HCT116 (cell line): ENCODE measurements at regions not wholly inside any gene's neighbourhood (a gene's known extent, or its start where the extent isn't known, plus 50 kb on each side); places are given as distances from the start of the nearest gene placed in this dataset.

Source experiments
- ATAC-seq: fragments of 200-7000 bp; cut with Tn5 transposase; 2 replicates; pipeline ENCODE4 v1.9.1; 2020; ENCODE audit warnings: mild to moderate bottlenecking, moderate library complexity
- BruUV-seq: library from RNA; stranded (reverse); fragments of 400-500 nt; replicated peaks from 2 replicates; lab custom pipeline; 2021; lab: Mats Ljungman, UMichigan
- CTCF ChIA-PET: fragments of 300-600 bp; sonication (Branson Sonifier 250); formaldehyde crosslinking; loops from one replicate; lab custom pipeline; 2021; ENCODE audit warnings: antibody characterized with exemption; lab: Charles Lee
- POLR2A ChIA-PET: fragments of 300-600, 350-600 bp; sonication (Branson Sonifier 250); formaldehyde crosslinking; loops from one replicate; lab custom pipeline; 2021; ENCODE audit warnings: antibody characterized with exemption; lab: Charles Lee
- RAD21 ChIA-PET, 2 experiments: fragments of 300-600 bp; sonication (Branson Sonifier 250); formaldehyde crosslinking; loops; one replicate each; lab custom pipeline; 2023; ENCODE audit warnings: low total read pairs in 2 of 2; ENCODE audit not compliant: uncharacterized antibody in 2 of 2, unreplicated experiment in 2 of 2, low non-redundant PET in 1 of 2; lab: Charles Lee
- DNase-seq: peaks from one replicate; pipeline ENCODE4 v3.0.0-alpha.2; 2010; ENCODE audit warnings: low read depth, low spot score
- H2AFZ ChIP-seq: fragments of 200-600 bp; shearing (Covaris generic), sonication (generic); 2 replicates; pipeline ENCODE4 v1.6.1; 2017; ENCODE audit warnings: low read depth, mixed run types, mixed read lengths, antibody characterized with exemption, low read length; ENCODE audit not compliant: poor library complexity, severe bottlenecking
- H3K27ac ChIP-seq: 2 replicates; pipeline ENCODE4 v1.5.1; 2012; ENCODE audit warnings: low read depth, low read length
- H3K27me3 ChIP-seq: fragments of 200-600 bp; sonication (generic); 2 replicates; pipeline ENCODE4 v1.6.1; 2016; ENCODE audit warnings: mixed run types, low read length, mixed read lengths; ENCODE audit not compliant: insufficient read depth
- H3K36me3 ChIP-seq, 2 experiments: fragments of 200-500 bp in 1 of 2; fragments of 200-600 bp in 1 of 2; sonication (Bioruptor generic) in 1 of 2; sonication (generic) in 1 of 2; 2 replicates each; pipeline versions ENCODE4 v1.5.1 to v1.6.1; 2014 to 2016; ENCODE audit warnings: low read length in 2 of 2, inconsistent platforms in 1 of 2, mixed read lengths in 1 of 2, mixed run types in 1 of 2; ENCODE audit not compliant: insufficient read depth in 2 of 2, control insufficient read depth in 1 of 2
- H3K4me1 ChIP-seq, 2 experiments: fragments of 200-600 bp in 1 of 2; sonication (generic) in 1 of 2; 2 replicates each; pipeline versions ENCODE4 v1.5.1 to v1.6.1; 2012 to 2017; ENCODE audit warnings: low read length in 2 of 2, inconsistent platforms in 1 of 2, mild to moderate bottlenecking in 1 of 2, mixed read lengths in 1 of 2, mixed run types in 1 of 2, moderate library complexity in 1 of 2; ENCODE audit not compliant: insufficient read depth in 2 of 2, control insufficient read depth in 1 of 2
- H3K4me2 ChIP-seq: fragments of 200-600 bp; sonication (generic); 2 replicates; pipeline ENCODE4 v1.6.1; 2017; ENCODE audit warnings: mixed run types, low read length, mixed read lengths
- H3K4me3 ChIP-seq, 2 experiments: fragments of 200-600 bp in 1 of 2; sonication (generic) in 1 of 2; replicated peaks in 1 of 2; 2 replicates each; pipeline ENCODE4 v1.5.1; 2011 to 2016; ENCODE audit warnings: low read length in 2 of 2, control low read depth in 1 of 2, low read depth in 1 of 2, mild to moderate bottlenecking in 1 of 2, mixed read lengths in 1 of 2, mixed run types in 1 of 2
- H3K79me2 ChIP-seq: fragments of 200-600 bp; sonication (generic); 2 replicates; pipeline ENCODE4 v1.6.1; 2017; ENCODE audit warnings: mild to moderate bottlenecking, mixed run types, low read length, moderate library complexity, mixed read lengths; ENCODE audit not compliant: insufficient read depth
- H3K9ac ChIP-seq: fragments of 200-600 bp; sonication (generic); 2 replicates; pipeline ENCODE4 v1.6.1; 2016; ENCODE audit warnings: low read length, mixed read lengths
- H3K9me2 ChIP-seq: fragments of 200-600 bp; sonication (generic), shearing (Covaris generic); 2 replicates; pipeline ENCODE4 v1.6.1; 2017; ENCODE audit warnings: mixed run types, mild to moderate bottlenecking, moderate library complexity; ENCODE audit not compliant: insufficient read depth
- H3K9me3 ChIP-seq, 2 experiments: fragments of 200-500 bp in 1 of 2; fragments of 200-600 bp in 1 of 2; sonication (Bioruptor generic) in 1 of 2; sonication (generic) in 1 of 2; 2 replicates each; pipeline ENCODE4 v1.6.1; 2014 to 2017; ENCODE audit warnings: low read length in 2 of 2, mixed read lengths in 2 of 2, inconsistent platforms in 1 of 2, low read depth in 1 of 2, mild to moderate bottlenecking in 1 of 2, mixed run types in 1 of 2, moderate library complexity in 1 of 2; ENCODE audit not compliant: control insufficient read depth in 1 of 2, insufficient read depth in 1 of 2
- H4K20me1 ChIP-seq: fragments of 200-600 bp; sonication (generic), shearing (Covaris generic); 2 replicates; pipeline ENCODE4 v1.6.1; 2017; ENCODE audit warnings: mixed run types, mild to moderate bottlenecking, moderate library complexity; ENCODE audit not compliant: insufficient read depth
- ATF3 ChIP-seq: IDR thresholded peaks from 2 replicates; pipeline ENCODE4 v1.6.1; 2012
- CBX3 ChIP-seq: IDR thresholded peaks from 2 replicates; pipeline ENCODE4 v1.6.1; 2012; ENCODE audit warnings: low read depth
- CEBPB ChIP-seq: IDR thresholded peaks from 2 replicates; pipeline ENCODE4 v1.6.1; 2012; ENCODE audit warnings: low read depth
- EGR1 ChIP-seq: IDR thresholded peaks from 2 replicates; pipeline ENCODE4 v1.6.1; 2012; ENCODE audit warnings: low read depth
- ELF1 ChIP-seq: IDR thresholded peaks from 2 replicates; pipeline ENCODE4 v1.6.1; 2012; ENCODE audit warnings: low read depth, borderline replicate concordance
- EZH2 ChIP-seq: fragments of 200-600 bp; sonication (generic); IDR thresholded peaks from 2 replicates; pipeline ENCODE4 v1.6.1; 2017; ENCODE audit warnings: antibody characterized with exemption, mixed run types
- EZH2phosphoT487 ChIP-seq: fragments of 200-600 bp; IDR thresholded peaks from 2 replicates; pipeline ENCODE4 v1.6.1; 2018; ENCODE audit warnings: antibody characterized with exemption, borderline replicate concordance
- POLR2A ChIP-seq: IDR thresholded peaks from 2 replicates; pipeline ENCODE4 v1.7.0; 2011; ENCODE audit warnings: borderline replicate concordance; ENCODE audit not compliant: insufficient read depth, insufficient read length; ENCODE audit errors: extremely low read depth
- POLR2AphosphoS5 ChIP-seq: IDR thresholded peaks from 2 replicates; pipeline ENCODE4 v1.6.1; 2011; ENCODE audit warnings: mild to moderate bottlenecking, low read depth, low read length, moderate library complexity
- RAD21 ChIP-seq: IDR thresholded peaks from 2 replicates; pipeline ENCODE4 v1.6.1; 2012; ENCODE audit warnings: low read depth, mild to moderate bottlenecking
- SIN3A ChIP-seq: IDR thresholded peaks from 2 replicates; pipeline ENCODE4 v1.6.1; 2012; ENCODE audit warnings: low read depth
- YY1 ChIP-seq: IDR thresholded peaks from 2 replicates; pipeline ENCODE4 v1.6.1; 2011; ENCODE audit warnings: low read length, low read depth, moderate library complexity, mild to moderate bottlenecking; ENCODE audit not compliant: insufficient replicate concordance; ENCODE audit errors: extremely low read depth
- ZFX ChIP-seq: fragments of 450-650 bp; IDR thresholded peaks from 2 replicates; pipeline ENCODE4 v1.6.1; 2017
- intact Hi-C: fragments of 100-400 bp; cut with micrococcal nuclease; formaldehyde crosslinking; loops from 2 replicates; pipeline ENCODE4 v1.10.0; 2022
- TF ChIP-seq, protein P1 (sequence below): IDR thresholded peaks from 2 replicates; pipeline ENCODE4 v1.6.1; 2011; ENCODE audit warnings: mild to moderate bottlenecking, low read length, moderate library complexity; ENCODE audit not compliant: insufficient replicate concordance; ENCODE audit errors: extremely low read depth

DNA sequence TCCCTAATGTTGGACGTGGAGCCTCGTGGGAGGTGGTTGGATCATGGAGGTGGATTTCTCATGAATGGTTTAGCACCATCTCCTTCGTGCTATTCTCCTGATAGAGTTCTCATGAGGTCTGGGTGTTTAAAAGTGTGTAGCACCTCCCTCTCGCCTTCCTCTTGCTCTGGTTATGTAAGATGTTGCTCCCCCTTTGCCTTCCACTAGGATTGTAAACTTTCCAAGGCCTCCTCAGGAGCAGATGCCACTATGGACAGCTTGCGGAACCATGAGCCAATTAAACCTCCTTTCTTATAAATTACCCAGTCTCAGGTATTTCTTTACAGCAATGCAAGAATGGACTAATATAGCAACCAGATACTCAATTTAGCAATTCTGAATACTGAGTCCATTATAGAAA is 82.4 kb upstream of the PELI1 start:
- RAD21 ChIA-PET: no interaction called here
- H2AFZ ChIP-seq: no peak overlapping the region
- H4K20me1 ChIP-seq: no peaks in the 10 kb centered on the region
- no peak overlapping the region for H3K9ac ChIP-seq
- ATAC-seq (no peak), DNase-seq (no peak)
- no peaks in the 10 kb centered on the region for H3K27me3 ChIP-seq
- TF ChIP-seq EZH2phosphoT487 (no peak), ATF3 (no peak), SIN3A (no peak), ELF1 (no peak), ZFX (no peak), EGR1 (no peak), CEBPB (no peak), POLR2AphosphoS5 (no peak), CBX3 (no peak), EZH2 (no peak), RAD21 (no peak), POLR2A (no peak), YY1 (no peak)
- TF ChIP-seq, protein P1, sequence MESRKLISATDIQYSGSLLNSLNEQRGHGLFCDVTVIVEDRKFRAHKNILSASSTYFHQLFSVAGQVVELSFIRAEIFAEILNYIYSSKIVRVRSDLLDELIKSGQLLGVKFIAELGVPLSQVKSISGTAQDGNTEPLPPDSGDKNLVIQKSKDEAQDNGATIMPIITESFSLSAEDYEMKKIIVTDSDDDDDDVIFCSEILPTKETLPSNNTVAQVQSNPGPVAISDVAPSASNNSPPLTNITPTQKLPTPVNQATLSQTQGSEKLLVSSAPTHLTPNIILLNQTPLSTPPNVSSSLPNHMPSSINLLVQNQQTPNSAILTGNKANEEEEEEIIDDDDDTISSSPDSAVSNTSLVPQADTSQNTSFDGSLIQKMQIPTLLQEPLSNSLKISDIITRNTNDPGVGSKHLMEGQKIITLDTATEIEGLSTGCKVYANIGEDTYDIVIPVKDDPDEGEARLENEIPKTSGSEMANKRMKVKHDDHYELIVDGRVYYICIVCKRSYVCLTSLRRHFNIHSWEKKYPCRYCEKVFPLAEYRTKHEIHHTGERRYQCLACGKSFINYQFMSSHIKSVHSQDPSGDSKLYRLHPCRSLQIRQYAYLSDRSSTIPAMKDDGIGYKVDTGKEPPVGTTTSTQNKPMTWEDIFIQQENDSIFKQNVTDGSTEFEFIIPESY: no peak
- BruUV-seq: no TSS peak
- no peak overlapping the region for H3K4me2 ChIP-seq
- no peak overlapping the region for H3K27ac ChIP-seq
- H3K9me2 ChIP-seq: no peaks in the 10 kb centered on the region
- peaks cover 3 to 10% of the 10 kb centered on the region in 2 experiments for H3K4me1 ChIP-seq
- POLR2A ChIA-PET: no interaction called here
- CTCF ChIA-PET: no interaction called here
- no peaks in the 10 kb centered on the region for H3K9me3 ChIP-seq
- H3K36me3 ChIP-seq: no peaks in the 10 kb centered on the region
- intact Hi-C loops: no loop called here
- no peak overlapping the region for H3K4me3 ChIP-seq
- no peaks in the 10 kb centered on the region for H3K79me2 ChIP-seq
